Sigmoid colon (tissue), 4 donors: ENCODE measurements at regions not wholly inside any gene's neighbourhood (a gene's known extent, or its start where the extent isn't known, plus 50 kb on each side); places are given as distances from the start of the nearest gene placed in this dataset.

Experiments
- CTCF ChIP-seq, 4 experiments: fragments of 450-650 bp in 3 of 4; fragments of 200-600 bp in 1 of 4; IDR thresholded peaks; one replicate each; pipeline ENCODE4 v1.5.1; 2016 to 2019; ENCODE audit warnings: antibody characterized with exemption in 4 of 4, mild to moderate bottlenecking in 3 of 4, moderate library complexity in 2 of 4
- EP300 ChIP-seq, 4 donors: sonication (generic); formaldehyde crosslinking; IDR thresholded peaks; one replicate each; pipeline ENCODE4 v1.6.1; 2017; ENCODE audit warnings: antibody characterized with exemption in 4 of 4
- POLR2A ChIP-seq, 2 donors: fragments of 450-650 bp; IDR thresholded peaks; one replicate each; pipeline ENCODE4 v1.6.1; 2016; ENCODE audit warnings: antibody characterized with exemption in 2 of 2, mild to moderate bottlenecking in 2 of 2, moderate library complexity in 2 of 2

- TF ChIP-seq CTCF (IDR thresholded peaks at IDR 0.05) (no peak), POLR2A (IDR thresholded peaks at IDR 0.05) (no peak), EP300 (IDR thresholded peaks at IDR 0.05) (no peak)
These were observed 265.4 kb upstream of the CDH4 start for GRCh38 chr20:60986506-60987156.
